IPS-20b (cell line): ENCODE measurements at regions not wholly inside any gene's neighbourhood (a gene's known extent, or its start where the extent isn't known, plus 50 kb on each side); places are given as distances from the start of the nearest gene placed in this dataset.

Experiments used
- H3K27ac ChIP-seq: one replicate; pipeline ENCODE4 v1.5.1; 2013; ENCODE audit warnings: low read length
- H3K27me3 ChIP-seq: 2 replicates; pipeline ENCODE4 v1.6.1; 2013; ENCODE audit warnings: mild to moderate bottlenecking, low read length, inconsistent platforms; ENCODE audit not compliant: insufficient read depth
- H3K36me3 ChIP-seq: 2 replicates; pipeline ENCODE4 v1.6.1; 2013; ENCODE audit warnings: low read depth, mild to moderate bottlenecking, inconsistent platforms, low read length, moderate library complexity; ENCODE audit not compliant: insufficient read depth
- H3K4me1 ChIP-seq: 2 replicates; pipeline ENCODE4 v1.6.1; 2013; ENCODE audit warnings: mild to moderate bottlenecking, control low read depth, inconsistent platforms, low read length, moderate library complexity; ENCODE audit not compliant: insufficient read depth
- H3K4me3 ChIP-seq: 2 replicates; pipeline ENCODE4 v1.5.1; 2013; ENCODE audit warnings: mild to moderate bottlenecking, low read length, inconsistent platforms
- H3K9ac ChIP-seq: 2 replicates; pipeline ENCODE4 v1.6.1; 2013; ENCODE audit warnings: low read depth, mild to moderate bottlenecking, inconsistent platforms, low read length, moderate library complexity
- H3K9me3 ChIP-seq: 2 replicates; pipeline ENCODE4 v1.6.1; 2013; ENCODE audit warnings: mild to moderate bottlenecking, low read depth, low read length, inconsistent platforms; ENCODE audit not compliant: insufficient read depth

DNA sequence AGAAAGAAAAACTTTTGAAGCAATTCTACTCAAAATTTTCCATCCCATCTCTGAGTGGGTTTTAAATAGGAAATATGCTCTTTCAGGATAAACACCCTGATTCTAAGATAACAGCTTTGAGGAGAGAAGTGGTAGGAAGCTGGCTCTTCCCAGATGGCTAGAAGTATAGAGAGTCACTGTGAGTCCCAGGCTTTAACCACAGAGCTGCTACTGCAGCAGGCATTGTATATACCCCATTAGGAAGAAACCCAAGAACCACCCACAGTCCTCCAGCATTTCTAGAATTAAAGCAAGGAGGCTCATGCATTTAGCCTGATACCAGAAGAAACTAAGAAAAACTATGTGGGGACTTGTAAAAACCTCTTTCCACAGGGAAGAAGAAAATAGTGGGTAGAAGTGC is 1405.6 kb upstream of the TENM4 start:
- H3K27me3 ChIP-seq: no peaks in the 10 kb centered on the region
- no peaks in the 10 kb centered on the region for H3K4me1 ChIP-seq
- H3K9me3 ChIP-seq: no peaks in the 10 kb centered on the region
- no peaks in the 10 kb centered on the region for H3K36me3 ChIP-seq
- no peak overlapping the region for H3K27ac ChIP-seq
- no peak overlapping the region for H3K4me3 ChIP-seq
- H3K9ac ChIP-seq: no peak overlapping the region

DNA sequence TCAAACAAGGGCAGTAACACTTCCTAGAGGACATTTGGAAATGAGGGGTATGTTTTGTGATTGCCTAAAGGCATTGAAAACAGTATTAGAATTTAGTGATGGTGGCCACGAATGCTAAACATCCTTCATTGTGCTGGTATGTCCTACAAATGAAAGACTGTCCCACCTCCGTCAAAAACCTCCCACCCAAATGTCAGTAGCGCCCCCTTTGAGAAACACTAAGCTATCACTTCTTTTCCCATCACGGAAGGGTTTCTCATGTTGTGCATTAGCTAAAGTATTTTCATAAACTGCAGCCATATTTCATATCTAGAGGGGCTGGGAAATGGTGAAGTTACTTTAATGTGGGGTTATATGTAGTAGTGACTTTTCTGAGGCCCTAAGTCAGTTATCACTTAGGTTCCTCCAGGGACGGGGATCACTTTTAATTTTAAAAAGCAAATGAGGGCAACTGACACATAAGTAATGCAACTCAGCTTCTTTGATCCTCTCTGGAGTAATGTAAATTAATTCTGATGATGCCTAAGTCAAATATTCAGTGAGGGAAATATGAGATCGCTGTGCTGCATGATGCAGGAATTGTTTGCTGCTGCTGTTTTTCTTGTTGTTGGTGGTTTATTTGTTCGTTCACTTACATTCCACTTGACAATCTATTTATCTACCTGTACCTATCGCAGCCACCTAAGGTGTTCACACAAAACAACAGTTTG is 1403.4 kb upstream of the TENM4 start:
- H3K27me3 ChIP-seq: no peaks in the 10 kb centered on the region
- no peaks in the 10 kb centered on the region for H3K36me3 ChIP-seq
- H3K4me1 ChIP-seq: no peaks in the 10 kb centered on the region
- H3K4me3 ChIP-seq: no peak overlapping the region
- no peak overlapping the region for H3K9ac ChIP-seq
- no peak overlapping the region for H3K27ac ChIP-seq
- H3K9me3 ChIP-seq: no peaks in the 10 kb centered on the region

DNA sequence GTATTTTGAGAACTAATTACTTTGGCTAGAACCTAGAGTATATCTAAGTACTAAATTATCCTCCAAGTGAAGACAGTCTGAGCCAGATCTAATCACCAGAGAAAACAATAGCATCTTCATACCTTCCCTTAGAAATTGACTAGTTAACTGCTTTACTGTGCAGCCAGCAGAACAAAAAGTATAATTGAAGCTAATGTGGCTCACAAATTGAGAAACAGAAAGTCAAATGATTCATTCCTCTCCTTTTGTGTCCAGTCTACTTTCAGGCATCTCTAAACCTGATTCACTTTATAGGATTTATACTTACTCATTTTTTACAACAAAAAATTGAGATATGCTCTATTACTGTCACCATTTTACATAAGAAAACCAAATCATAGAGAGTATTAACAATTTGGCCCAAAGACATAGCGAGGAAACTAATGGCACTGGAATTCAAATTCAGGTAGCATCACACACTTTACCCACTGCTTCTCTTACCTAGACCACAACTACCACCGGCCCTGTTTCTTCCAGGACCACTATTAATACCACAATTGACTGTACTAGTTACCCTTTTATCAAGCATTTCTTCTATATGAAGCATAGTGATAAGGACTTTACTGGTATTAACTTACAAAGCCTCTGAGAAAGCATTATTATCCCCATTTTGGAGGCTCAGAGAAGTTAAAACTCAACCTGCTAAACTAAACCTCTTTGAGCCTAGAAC is 1402.6 kb upstream of the TENM4 start:
- Histone ChIP-seq H3K27me3 (no peaks in the 10 kb centered on the region), H3K4me3 (no peak overlapping the region), H3K27ac (no peak overlapping the region), H3K4me1 (no peaks in the 10 kb centered on the region), H3K9ac (no peak overlapping the region), H3K9me3 (no peaks in the 10 kb centered on the region), H3K36me3 (no peaks in the 10 kb centered on the region)

GRCh38 chr11:80842246-80842645 is 1401.4 kb upstream of the TENM4 start:
- H3K4me1 ChIP-seq: no peaks in the 10 kb centered on the region

DNA sequence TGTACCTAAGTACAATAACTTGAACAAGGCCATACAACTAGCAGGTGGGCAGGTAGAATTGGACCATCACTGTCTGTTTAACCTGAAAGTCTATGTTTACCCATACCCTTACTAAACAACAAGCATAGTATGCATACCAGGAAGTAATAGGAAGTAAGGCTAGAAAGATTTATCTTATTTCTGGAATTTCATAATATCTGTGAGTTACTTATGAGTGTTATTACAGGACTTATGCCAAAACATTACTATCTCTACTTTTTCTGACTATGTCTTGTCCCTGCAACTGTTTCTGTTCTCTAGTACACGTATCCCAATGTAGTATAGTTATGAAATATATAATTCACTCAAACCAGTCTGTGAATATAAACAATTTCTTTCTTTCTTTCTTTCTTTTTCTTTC is 1400.8 kb upstream of the TENM4 start:
- no peaks in the 10 kb centered on the region for H3K9me3 ChIP-seq
- no peak overlapping the region for H3K27ac ChIP-seq
- H3K4me1 ChIP-seq: no peaks in the 10 kb centered on the region
- no peak overlapping the region for H3K4me3 ChIP-seq
- no peaks in the 10 kb centered on the region for H3K27me3 ChIP-seq
- H3K36me3 ChIP-seq: no peaks in the 10 kb centered on the region
- H3K9ac ChIP-seq: no peak overlapping the region

More at GRCh38 chr11:80842246-80842645, 1401.4 kb upstream of the TENM4 start:
- H3K27me3 ChIP-seq: no peaks in the 10 kb centered on the region
- H3K27ac ChIP-seq: no peak overlapping the region
- no peaks in the 10 kb centered on the region for H3K36me3 ChIP-seq
- no peak overlapping the region for H3K9ac ChIP-seq
- H3K9me3 ChIP-seq: no peaks in the 10 kb centered on the region
- no peak overlapping the region for H3K4me3 ChIP-seq

DNA sequence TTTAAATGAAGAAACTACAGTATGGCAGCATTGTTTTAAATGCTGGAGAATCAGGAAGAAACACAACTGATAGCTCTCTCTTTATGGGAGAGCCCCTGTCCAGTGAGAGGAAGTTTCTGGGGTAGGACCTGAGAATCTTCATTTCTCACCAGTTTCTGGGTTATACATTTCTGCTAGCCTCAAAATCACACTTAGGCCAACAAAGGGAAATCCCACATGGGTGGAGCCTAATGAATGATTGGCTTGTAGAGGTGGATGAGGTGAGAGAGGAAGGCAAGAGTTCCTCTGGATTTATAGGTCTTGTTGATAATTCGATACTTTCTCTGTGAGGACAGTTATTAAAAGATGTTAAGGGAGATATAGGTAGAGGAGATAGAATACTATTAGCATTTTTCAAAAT is 1397.3 kb upstream of the TENM4 start:
- no peaks in the 10 kb centered on the region for H3K36me3 ChIP-seq
- H3K27me3 ChIP-seq: no peaks in the 10 kb centered on the region
- no peak overlapping the region for H3K9ac ChIP-seq
- no peaks in the 10 kb centered on the region for H3K4me1 ChIP-seq
- no peak overlapping the region for H3K4me3 ChIP-seq
- H3K27ac ChIP-seq: no peak overlapping the region
- no peaks in the 10 kb centered on the region for H3K9me3 ChIP-seq

DNA sequence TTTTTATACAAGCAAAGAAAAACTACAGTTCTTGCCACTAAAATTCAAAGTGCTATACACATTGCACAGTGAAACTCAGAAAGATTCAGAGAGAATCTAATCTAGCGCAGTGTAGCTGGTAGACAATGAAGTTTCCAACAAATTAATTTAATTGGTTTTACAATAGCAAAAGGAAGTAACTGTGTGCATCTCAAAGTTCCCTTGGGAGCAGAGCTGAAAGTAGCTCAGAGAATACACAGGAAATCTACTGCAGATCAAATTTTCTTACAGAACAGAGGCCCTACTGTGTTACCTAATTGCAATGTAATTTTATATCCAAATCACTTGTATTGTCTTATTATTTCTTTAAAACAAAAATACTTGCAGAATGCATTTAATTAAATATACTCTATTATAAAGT is 1396.2 kb upstream of the TENM4 start:
- no peaks in the 10 kb centered on the region for H3K9me3 ChIP-seq
- H3K27ac ChIP-seq: no peak overlapping the region
- no peak overlapping the region for H3K9ac ChIP-seq
- H3K27me3 ChIP-seq: no peaks in the 10 kb centered on the region
- H3K36me3 ChIP-seq: no peaks in the 10 kb centered on the region
- no peaks in the 10 kb centered on the region for H3K4me1 ChIP-seq
- no peak overlapping the region for H3K4me3 ChIP-seq

- H3K9me3 ChIP-seq: no peaks in the 10 kb centered on the region
- H3K36me3 ChIP-seq: no peaks in the 10 kb centered on the region
- H3K4me1 ChIP-seq: no peaks in the 10 kb centered on the region
- H3K4me3 ChIP-seq: no peak overlapping the region
- H3K9ac ChIP-seq: no peak overlapping the region
- H3K27me3 ChIP-seq: no peaks in the 10 kb centered on the region
- no peak overlapping the region for H3K27ac ChIP-seq
These were observed 1390.5 kb upstream of the TENM4 start for GRCh38 chr11:80831374-80831773.

DNA sequence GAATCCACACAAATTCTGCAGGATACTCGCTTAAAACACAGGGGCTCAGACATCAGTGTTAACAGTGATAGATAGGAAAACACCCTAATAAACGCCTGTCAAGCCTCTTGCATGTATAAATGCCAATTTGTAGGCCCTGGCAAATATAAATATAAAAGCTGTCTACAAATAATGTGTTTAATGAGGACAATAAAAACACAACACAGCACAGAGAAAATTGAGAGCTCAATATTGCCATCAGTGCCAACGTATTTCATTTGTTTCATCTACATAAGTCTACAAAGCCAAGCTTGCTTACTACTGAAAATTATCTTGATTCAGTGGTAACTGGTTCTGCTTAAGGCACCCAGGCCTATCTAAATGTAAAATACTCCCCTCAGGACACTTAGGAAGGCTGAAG is 1387.0 kb upstream of the TENM4 start:
- no peaks in the 10 kb centered on the region for H3K4me1 ChIP-seq
- no peak overlapping the region for H3K9ac ChIP-seq
- H3K4me3 ChIP-seq: no peak overlapping the region; the same call in 1 of the 2 replicates
- H3K9me3 ChIP-seq: no peaks in the 10 kb centered on the region
- no peaks in the 10 kb centered on the region for H3K27me3 ChIP-seq
- no peaks in the 10 kb centered on the region for H3K36me3 ChIP-seq
- no peak overlapping the region for H3K27ac ChIP-seq

DNA sequence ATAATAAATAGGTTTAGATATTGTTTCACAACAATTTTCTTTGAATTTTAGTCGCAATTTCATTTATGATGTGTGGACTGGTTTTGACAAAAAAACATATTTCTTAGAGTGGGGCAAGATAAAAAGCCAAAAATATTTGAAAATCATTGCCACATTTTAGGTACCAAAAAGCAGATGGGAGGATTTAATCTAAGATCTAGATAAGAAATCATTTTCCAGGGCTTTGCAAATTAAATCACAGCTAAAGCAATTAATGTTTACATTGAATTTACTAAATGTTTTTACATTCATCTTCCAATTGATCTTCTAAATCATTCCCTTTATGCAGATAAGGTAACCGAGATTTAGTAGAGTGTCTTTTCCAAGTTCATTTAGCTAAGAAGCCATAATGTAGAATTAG is 1386.0 kb upstream of the TENM4 start:
- H3K4me3 ChIP-seq: no peak overlapping the region
- no peak overlapping the region for H3K9ac ChIP-seq

DNA sequence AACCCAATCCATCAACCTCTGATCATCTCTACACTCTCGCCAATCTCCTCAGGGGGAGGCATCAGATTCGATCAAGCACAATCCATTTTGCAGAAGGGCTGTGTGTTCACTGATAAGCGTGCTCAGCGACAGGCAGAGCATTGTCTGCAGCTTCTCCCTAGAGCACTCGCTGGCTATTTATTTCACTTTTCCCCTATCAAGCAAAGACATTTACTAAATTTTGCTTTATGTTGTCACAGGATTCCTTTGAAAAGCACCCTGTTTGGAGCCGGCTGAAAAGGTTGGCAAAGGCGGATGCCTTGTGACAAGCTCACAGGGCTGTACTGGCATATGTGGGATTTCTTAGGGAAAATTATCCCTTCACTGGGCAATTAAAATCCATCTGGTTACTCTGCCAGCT is 1381.5 kb upstream of the TENM4 start:
- no peak overlapping the region for H3K4me3 ChIP-seq
- H3K4me1 ChIP-seq: no peaks in the 10 kb centered on the region
- H3K9ac ChIP-seq: no peak overlapping the region
- no peaks in the 10 kb centered on the region for H3K27me3 ChIP-seq
- H3K27ac ChIP-seq: no peak overlapping the region
- H3K9me3 ChIP-seq: no peaks in the 10 kb centered on the region
- no peaks in the 10 kb centered on the region for H3K36me3 ChIP-seq

More for the DNA sequence above, 1386.0 kb upstream of the TENM4 start:
- Histone ChIP-seq H3K36me3 (no peaks in the 10 kb centered on the region), H3K27ac (no peak overlapping the region), H3K27me3 (no peaks in the 10 kb centered on the region), H3K9me3 (no peaks in the 10 kb centered on the region), H3K4me1 (no peaks in the 10 kb centered on the region)

- H3K4me3 ChIP-seq: no peak overlapping the region
- H3K9me3 ChIP-seq: no peaks in the 10 kb centered on the region
- H3K9ac ChIP-seq: no peak overlapping the region
- no peaks in the 10 kb centered on the region for H3K27me3 ChIP-seq
- 0 out of 2 replicates have a peak, but pooled peaks cover 3% of the 10 kb centered on the region for H3K4me1 ChIP-seq
- H3K27ac ChIP-seq: no peak overlapping the region
- H3K36me3 ChIP-seq: no peaks in the 10 kb centered on the region
These were observed 1378.4 kb upstream of the TENM4 start for GRCh38 chr11:80819271-80819670.
